ENCODE measurements at regions not wholly inside any gene's neighbourhood (a gene's known extent, or its start where the extent isn't known, plus 50 kb on each side); places are given as distances from the start of the nearest gene placed in this dataset.

DNA sequence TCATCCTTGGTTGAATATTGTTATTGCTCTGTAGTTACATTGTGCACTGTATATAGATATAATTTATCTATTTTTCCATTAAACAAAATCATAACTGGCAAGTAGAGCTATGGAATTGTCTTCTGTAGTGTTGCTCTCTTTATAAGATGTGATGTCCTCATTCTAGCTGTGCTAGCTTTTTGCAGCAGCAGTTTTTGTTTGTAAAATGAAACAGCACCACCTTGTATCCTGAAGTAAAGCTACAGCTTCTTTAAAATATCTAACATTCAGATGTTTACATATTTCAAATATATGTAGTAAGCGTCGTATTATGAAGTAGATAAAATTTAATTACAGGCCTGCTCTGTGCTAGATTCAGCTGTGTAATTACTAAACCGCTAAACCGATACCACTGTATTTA is 328.8 kb upstream of the MANEA start:
- Mint-ChIP-seq H3K9me3 (no peaks in the 10 kb centered on the region), H3K27ac (no peak overlapping the region), H3K36me3 (no peaks in the 10 kb centered on the region), H3K27me3 (no peaks in the 10 kb centered on the region), H3K4me1 (no peaks in the 10 kb centered on the region), H3K4me3 (no peak overlapping the region)
- DNase-seq, result no peak

DNA sequence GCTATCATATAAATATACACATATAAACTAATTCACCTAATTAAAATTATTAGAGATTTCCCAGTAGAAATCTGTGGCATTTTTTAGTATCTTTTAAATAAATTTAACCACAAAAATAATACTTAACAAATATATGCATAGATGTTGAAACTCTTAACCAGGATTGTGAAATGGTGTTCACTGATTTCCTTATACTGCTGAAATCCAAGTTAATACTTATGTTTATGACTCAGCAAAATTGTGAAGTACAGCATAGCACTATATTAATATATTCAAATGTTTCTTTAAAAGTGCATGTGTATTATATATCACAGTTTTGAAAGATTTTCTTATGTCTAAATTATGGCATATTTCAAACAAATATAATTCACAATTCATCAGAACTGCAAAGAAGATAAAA is 328.2 kb upstream of the MANEA start:
- Mint-ChIP-seq H3K36me3 (no peaks in the 10 kb centered on the region), H3K4me1 (no peaks in the 10 kb centered on the region)

DNA sequence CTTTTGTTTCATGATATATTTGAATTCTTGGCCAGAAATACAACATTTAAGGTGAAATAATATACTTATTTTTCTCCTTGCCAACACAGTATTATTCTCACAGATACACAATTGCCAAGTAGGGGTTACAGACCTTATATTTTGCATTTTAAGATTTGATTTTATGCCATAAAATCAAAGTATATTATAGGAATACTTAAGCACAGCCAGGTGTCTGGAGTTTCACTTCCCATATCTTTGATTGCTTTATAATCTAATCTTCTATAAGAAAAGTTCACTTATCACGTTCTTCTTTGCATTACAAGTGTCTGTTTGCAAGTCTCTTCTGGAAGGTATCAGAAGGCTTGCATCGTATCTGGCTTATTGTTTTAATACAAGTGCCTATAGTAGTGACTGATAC is 327.7 kb upstream of the MANEA start:
- Mint-ChIP-seq H3K27ac (no peak overlapping the region), H3K4me1 (no peaks in the 10 kb centered on the region), H3K27me3 (no peaks in the 10 kb centered on the region), H3K36me3 (no peaks in the 10 kb centered on the region), H3K9me3 (no peaks in the 10 kb centered on the region), H3K4me3 (no peak overlapping the region)
- DNase-seq, result no peak

More for the DNA sequence above, 328.2 kb upstream of the MANEA start:
- no peak for DNase-seq
- Mint-ChIP-seq H3K27ac (no peak overlapping the region), H3K27me3 (no peaks in the 10 kb centered on the region), H3K4me3 (no peak overlapping the region), H3K9me3 (no peaks in the 10 kb centered on the region)

DNA sequence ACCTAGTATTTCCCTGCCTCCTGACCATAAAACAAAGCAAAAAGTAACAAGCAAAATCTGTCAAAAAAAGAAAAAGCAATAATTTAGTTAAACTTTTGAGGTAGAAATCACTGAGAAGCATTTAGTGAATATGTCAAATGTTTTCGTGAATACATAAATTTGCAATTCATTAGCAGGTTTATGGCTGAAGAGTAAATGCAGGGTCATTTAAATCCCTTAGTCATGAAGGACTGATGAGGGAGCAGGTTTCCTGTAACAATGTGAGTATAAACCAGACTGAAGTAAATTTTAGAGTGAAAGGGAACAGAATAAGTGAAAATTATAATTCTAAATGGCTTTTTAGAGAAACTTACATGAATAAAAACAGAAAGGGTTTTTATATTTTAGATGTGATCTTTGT is 313.5 kb upstream of the MANEA start:
- Mint-ChIP-seq H3K36me3 (no peaks in the 10 kb centered on the region), H3K4me3 (no peak overlapping the region), H3K4me1 (no peaks in the 10 kb centered on the region), H3K27me3 (no peaks in the 10 kb centered on the region), H3K9me3 (no peaks in the 10 kb centered on the region), H3K27ac (no peak overlapping the region)
- DNase-seq, result no peak

DNA sequence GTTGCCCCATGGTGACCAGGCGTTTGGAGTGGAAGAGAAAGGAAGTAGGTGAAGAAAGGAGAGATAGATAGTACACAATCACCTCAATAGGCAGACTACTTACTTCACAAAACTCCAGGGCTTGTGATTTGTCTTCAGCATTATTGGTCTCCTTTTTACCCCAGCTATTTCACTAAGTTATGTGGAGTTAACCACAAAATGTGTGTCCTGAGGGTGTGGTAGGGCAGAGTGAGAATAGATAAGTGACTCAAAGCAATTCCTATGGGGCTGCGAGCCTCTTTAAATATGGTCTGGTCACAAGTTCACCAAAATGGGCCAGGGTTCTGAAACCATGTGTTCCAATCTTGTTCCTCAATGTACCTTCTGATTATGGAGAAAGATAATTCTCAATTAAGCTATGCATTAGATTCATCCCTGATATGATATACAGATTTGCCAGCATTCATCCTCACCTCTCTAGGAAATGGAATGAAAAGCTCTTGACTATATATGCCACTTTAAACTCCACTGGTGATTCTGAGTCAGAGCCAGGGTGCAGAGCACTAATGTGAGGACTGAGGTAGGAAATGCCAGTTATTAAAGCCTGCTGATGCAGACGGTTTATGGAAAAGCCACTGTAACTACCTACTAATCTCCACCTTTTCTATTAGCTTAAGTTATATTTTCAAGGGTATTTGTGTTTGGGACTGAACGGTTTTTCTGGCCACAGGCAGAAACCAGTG is 310.6 kb upstream of the MANEA start:
- no peak for DNase-seq
- Mint-ChIP-seq H3K9me3 (no peaks in the 10 kb centered on the region), H3K4me3 (no peak overlapping the region), H3K4me1 (no peaks in the 10 kb centered on the region), H3K27me3 (no peaks in the 10 kb centered on the region), H3K36me3 (no peaks in the 10 kb centered on the region), H3K27ac (no peak overlapping the region)

DNA sequence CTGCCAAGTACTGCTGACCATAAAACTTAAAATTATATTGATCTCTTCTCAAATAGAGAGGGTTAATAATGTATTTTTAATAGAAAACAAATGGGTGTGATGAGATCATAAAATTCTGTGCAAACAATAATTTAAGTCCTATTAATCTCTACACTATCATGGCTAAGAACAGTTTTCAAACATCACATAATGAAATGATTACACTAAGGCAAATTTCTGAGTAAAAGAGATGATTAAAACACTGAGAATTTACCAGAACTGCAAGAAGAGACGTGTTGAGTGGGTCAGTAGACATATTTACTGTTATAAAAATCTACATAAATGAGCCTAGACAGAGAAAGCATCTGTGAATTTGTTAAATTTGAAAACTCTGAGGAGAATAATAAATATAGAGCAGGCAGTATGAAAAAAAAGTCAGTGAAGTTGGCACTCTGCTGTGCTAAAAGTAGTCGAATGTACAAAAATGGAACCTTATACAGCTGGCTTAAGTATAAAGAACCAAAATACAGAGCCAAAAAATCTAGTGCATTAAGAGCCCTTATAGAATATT is 302.6 kb upstream of the MANEA start:
- no peaks in the 10 kb centered on the region for H3K4me1 Mint-ChIP-seq
- no peaks in the 10 kb centered on the region for H3K36me3 Mint-ChIP-seq
- no peaks in the 10 kb centered on the region for H3K27me3 Mint-ChIP-seq
- no peak overlapping the region for H3K27ac Mint-ChIP-seq
- H3K9me3 Mint-ChIP-seq, result no peaks in the 10 kb centered on the region
- no peak for DNase-seq
- no peak overlapping the region for H3K4me3 Mint-ChIP-seq

DNA sequence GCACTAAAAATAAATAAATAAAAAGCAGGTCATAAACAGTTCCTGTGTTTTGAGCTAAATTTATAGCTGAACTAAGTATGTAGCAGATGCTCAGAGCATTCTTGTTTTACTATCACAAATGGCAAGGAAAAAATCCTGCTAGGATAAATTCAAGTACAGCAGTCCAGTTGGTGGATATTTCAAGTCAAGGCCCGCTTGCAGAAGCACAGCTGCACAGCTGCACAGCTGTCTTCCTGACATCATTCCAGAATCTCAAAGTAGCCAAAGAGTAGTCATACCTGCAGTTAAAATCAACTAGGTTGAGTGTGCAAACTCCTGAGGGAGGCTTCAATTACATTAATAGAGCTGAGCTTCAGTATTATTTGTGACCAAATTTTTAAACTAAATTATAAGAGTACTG is 297.7 kb upstream of the MANEA start:
- no peaks in the 10 kb centered on the region for H3K9me3 Mint-ChIP-seq
- H3K27me3 Mint-ChIP-seq, result no peaks in the 10 kb centered on the region
- H3K27ac Mint-ChIP-seq, result no peak overlapping the region
- no peak overlapping the region for H3K4me3 Mint-ChIP-seq
- H3K4me1 Mint-ChIP-seq, result no peaks in the 10 kb centered on the region
- H3K36me3 Mint-ChIP-seq, result no peaks in the 10 kb centered on the region
- DNase-seq, result no peak

DNA sequence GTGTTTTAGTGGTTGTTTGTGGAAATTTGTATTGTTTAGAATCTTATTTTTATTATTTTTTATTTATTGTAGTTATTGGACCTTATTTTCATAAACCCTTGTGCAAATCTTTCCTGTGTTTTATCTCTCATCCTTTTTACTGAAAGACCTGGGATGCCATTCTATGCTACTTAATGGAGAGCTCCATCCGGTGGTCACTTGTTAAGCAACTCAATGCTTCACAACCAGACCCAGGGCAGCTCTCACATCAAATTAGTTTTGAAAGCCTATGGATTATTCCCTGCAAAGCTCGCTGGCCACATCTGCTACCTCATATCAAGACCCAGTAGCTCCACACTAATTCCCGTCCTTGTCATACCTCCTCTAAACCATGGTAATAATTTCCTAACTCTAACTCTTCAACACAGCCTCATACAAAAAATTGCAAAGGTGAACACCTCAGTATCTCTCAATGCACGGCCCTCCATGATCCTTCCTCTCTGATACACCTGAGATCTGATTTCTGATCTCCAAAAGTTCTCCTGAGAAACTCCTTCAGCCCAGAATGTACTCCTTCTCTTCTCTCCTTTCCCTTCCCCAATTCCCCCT is 296.6 kb upstream of the MANEA start:
- no peak overlapping the region for H3K4me3 Mint-ChIP-seq
- no peaks in the 10 kb centered on the region for H3K36me3 Mint-ChIP-seq
- no peak for DNase-seq
- H3K27me3 Mint-ChIP-seq, result no peaks in the 10 kb centered on the region
- no peaks in the 10 kb centered on the region for H3K9me3 Mint-ChIP-seq
- no peaks in the 10 kb centered on the region for H3K4me1 Mint-ChIP-seq
- no peak overlapping the region for H3K27ac Mint-ChIP-seq

DNA sequence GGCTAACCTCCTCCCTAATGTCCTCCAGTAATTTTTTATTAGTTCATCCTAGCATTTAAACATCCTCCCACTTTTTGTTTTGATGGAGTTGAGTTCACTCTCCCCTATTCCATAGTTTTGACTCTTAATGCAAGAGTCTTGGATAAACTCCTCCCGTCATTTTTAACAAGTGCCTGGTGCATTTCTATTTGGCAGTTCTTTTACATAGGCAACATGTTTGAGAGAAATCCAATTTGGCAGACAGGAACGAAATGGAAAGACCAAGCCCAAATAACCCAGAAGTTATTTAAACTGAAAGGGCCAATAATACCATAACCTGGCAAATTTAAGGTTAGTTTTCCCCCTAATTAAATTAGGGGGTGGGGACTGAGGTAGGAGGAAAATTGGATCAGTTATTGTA is 291.5 kb upstream of the MANEA start:
- H3K36me3 Mint-ChIP-seq, result no peaks in the 10 kb centered on the region
- no peaks in the 10 kb centered on the region for H3K27me3 Mint-ChIP-seq
- H3K4me3 Mint-ChIP-seq, result no peak overlapping the region
- no peak overlapping the region for H3K27ac Mint-ChIP-seq
- H3K4me1 Mint-ChIP-seq, result no peaks in the 10 kb centered on the region
- no peak for DNase-seq
- H3K9me3 Mint-ChIP-seq, result no peaks in the 10 kb centered on the region

DNA sequence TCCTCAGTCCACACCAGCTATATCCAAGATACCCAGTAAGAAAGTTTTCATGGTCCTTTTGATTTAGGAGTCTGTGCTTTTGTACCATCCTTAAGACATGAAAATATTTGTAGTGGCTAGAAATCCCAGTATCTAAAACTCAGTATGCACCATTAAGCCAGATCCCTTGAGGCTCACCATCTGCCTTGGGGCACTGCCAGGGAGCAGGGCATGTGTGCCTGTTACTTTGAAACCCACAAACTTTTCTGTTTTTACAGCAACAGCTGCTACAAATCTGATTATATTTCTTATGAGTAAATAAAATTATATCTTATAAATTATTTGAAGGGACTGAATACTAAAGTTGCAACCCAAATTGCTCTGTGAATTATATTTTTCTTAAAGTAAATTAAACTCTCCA is 290.5 kb upstream of the MANEA start:
- Mint-ChIP-seq H3K4me1 (no peaks in the 10 kb centered on the region), H3K27ac (no peak overlapping the region), H3K36me3 (no peaks in the 10 kb centered on the region), H3K4me3 (no peak overlapping the region), H3K27me3 (no peaks in the 10 kb centered on the region), H3K9me3 (no peaks in the 10 kb centered on the region)
- DNase-seq, result no peak

DNA sequence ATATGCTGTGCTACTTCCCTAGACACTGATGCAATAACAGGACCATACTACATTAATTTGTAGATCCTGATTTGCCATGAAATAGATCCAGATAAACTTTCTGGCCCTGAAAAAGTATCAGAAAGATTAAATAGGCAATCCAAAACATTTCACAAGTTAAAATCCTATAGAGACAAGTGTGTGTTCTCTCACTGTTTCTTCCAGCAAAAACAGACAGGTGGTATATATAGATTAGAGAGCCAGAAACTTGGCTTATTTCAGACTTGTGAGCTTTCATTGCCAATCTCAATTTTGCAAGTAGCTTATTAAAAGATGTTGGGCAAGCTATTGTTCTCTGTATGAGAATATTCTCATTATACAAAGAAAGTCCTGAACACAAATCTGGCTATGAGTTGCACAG is 289.1 kb upstream of the MANEA start:
- H3K4me1 Mint-ChIP-seq, result no peaks in the 10 kb centered on the region
- no peak overlapping the region for H3K4me3 Mint-ChIP-seq
- H3K27ac Mint-ChIP-seq, result no peak overlapping the region
- no peaks in the 10 kb centered on the region for H3K36me3 Mint-ChIP-seq
- H3K9me3 Mint-ChIP-seq, result no peaks in the 10 kb centered on the region
- no peak for DNase-seq
- H3K27me3 Mint-ChIP-seq, result no peaks in the 10 kb centered on the region

DNA sequence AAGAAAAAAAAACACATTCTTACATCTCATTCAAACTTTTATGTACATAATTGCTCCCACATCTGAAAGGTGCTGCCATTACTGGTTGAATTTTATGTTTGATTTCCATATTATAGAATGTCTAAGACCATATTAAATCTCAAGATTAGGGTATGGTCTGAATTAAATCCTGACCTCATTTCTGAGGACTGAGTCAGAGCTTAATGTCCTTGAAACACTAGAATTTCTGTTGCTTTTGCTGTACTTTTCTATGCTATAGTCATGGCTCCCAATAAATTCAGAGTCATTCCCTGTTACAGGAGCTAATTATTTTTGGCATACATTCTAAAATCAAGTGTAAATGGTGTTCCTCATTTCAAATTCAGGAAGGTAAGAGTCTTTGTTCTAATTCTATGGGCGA is 285.3 kb upstream of the MANEA start:
- no peaks in the 10 kb centered on the region for H3K9me3 Mint-ChIP-seq
- H3K4me1 Mint-ChIP-seq, result no peaks in the 10 kb centered on the region
- H3K27ac Mint-ChIP-seq, result no peak overlapping the region
- H3K27me3 Mint-ChIP-seq, result no peaks in the 10 kb centered on the region
- no peak overlapping the region for H3K4me3 Mint-ChIP-seq
- no peaks in the 10 kb centered on the region for H3K36me3 Mint-ChIP-seq
- DNase-seq, result no peak

DNA sequence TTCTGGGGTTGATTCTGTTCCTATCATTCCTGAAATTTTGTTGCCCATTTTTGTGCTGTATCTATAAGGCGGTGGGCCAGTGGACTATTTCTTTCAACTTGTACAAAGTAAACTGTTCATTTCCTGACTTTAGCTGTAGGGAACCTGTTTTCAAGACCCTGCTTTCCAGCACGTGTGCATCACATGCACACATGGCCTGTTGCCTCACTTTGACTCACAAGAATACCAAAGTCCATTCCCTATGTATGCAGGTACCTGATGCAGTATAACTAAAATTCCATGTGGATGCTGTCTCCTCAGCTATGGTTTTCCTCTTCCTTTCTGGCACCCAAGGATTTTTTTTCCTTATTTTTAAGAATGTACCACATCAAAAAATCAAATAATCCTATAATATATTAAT is 284.1 kb upstream of the MANEA start:
- no peak for DNase-seq
- Mint-ChIP-seq H3K4me1 (no peaks in the 10 kb centered on the region), H3K9me3 (no peaks in the 10 kb centered on the region), H3K27me3 (no peaks in the 10 kb centered on the region), H3K36me3 (no peaks in the 10 kb centered on the region), H3K27ac (no peak overlapping the region), H3K4me3 (no peak overlapping the region)

DNA sequence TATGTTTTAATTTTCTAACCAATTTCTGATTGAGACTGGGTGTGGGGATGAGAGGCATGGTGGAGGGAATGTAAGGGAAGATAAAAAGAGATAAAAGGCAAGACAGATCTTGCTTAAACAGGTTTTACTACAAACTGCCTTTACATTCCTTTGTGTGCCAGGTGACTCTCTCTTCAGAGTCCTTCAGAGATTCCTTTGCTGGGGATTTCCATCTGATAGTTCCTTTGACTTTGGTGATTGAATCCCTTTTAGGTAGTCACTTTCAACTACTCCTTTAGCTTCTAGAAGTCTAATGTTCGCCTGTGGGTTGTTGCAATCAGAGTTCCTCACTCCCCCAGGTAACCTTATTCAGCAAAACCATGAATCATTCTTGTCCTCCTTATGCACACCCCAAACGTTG is 283.3 kb upstream of the MANEA start:
- Mint-ChIP-seq H3K4me1 (no peaks in the 10 kb centered on the region), H3K36me3 (no peaks in the 10 kb centered on the region), H3K4me3 (no peak overlapping the region), H3K9me3 (no peaks in the 10 kb centered on the region), H3K27me3 (no peaks in the 10 kb centered on the region), H3K27ac (no peak overlapping the region)
- no peak for DNase-seq

DNA sequence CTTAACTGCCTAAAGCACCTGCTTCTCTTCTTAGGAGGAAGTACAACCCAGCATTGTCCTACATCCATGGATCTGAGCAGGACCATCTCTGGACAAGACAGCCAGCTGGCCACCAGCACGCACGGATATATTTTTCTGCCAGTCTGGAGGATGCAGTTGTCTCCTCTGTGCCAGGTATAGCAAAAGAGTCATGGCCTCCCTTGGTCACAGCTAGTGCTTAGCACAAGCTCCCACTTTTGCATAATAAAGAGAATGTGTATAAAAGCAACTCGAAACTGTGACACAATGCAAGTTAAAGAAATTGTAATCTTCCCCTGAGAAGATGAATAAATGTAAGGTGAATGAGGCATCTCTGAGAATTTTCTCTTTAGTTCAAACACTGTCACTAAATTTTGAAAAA is 267.8 kb upstream of the MANEA start:
- no peak for DNase-seq
- no peaks in the 10 kb centered on the region for H3K27me3 Mint-ChIP-seq
- H3K36me3 Mint-ChIP-seq, result no peaks in the 10 kb centered on the region
- no peaks in the 10 kb centered on the region for H3K4me1 Mint-ChIP-seq
- H3K27ac Mint-ChIP-seq, result no peak overlapping the region
- no peak overlapping the region for H3K4me3 Mint-ChIP-seq
- no peaks in the 10 kb centered on the region for H3K9me3 Mint-ChIP-seq

DNA sequence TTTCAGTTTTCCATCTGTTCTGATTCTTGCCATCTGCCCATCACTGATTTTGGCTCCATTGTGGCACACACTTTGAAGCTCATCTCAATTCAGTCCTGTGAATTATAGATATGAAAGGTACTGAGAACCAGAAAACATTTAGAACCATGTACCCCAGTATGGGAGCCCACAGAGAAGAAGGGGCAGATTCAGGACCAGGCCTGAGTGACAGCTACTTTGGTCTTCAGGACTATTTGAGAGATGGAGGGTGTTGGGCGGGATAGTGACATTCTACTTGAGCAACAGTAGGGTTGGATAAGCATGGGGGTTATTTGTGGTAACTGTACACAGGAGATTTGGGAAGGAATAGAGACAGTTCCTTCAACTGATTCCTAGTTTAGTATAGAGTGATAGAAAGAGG is 259.2 kb upstream of the MANEA start:
- Mint-ChIP-seq H3K9me3 (peaks cover under 1% of the 10 kb centered on the region), H3K36me3 (no peaks in the 10 kb centered on the region), H3K27ac (no peak overlapping the region), H3K4me3 (no peak overlapping the region), H3K4me1 (no peaks in the 10 kb centered on the region), H3K27me3 (no peaks in the 10 kb centered on the region)
- no peak for DNase-seq

Measured in activated naive CD8-positive, alpha-beta T cell treated with anti-CD3 and anti-CD28 coated beads for 36 hours (primary cell).